Gastroesophageal sphincter (tissue), 3 donors: ENCODE measurements at regions not wholly inside any gene's neighbourhood (a gene's known extent, or its start where the extent isn't known, plus 50 kb on each side); places are given as distances from the start of the nearest gene placed in this dataset.

Source experiments
- POLR2AphosphoS5 ChIP-seq: sonication (generic); formaldehyde crosslinking; IDR thresholded peaks from one replicate; pipeline ENCODE4 v1.6.1; 2017; ENCODE audit warnings: antibody characterized with exemption
- TF ChIP-seq, protein P1 (sequence below), 4 experiments: fragments of 200-600 bp in 2 of 4; fragments of 450-650 bp in 2 of 4; sonication (generic) in 1 of 4; IDR thresholded peaks; one replicate each; pipeline ENCODE4 v1.5.1; 2017 to 2019; ENCODE audit warnings: antibody characterized with exemption in 4 of 4, mild to moderate bottlenecking in 2 of 4, moderate library complexity in 2 of 4

DNA sequence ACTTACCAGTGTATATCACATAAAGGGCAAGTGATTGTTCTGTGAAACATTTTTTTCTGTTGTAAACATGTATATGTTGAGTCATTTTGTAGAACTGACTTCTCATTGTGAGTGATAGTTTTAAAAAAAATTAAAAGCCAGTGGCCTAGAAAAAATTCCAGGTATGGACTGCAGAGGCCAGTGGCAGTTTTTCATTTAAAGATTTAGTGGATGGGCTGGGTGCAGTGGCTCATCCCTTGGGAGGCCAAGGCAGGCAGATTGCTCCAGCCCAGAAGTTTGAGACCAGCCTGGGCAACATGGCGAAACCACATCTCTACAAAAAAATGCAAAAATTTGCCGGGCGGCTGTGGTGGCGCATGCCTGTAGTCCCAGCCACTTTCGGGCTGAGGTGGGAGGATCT, 84.7 kb upstream of the MDM1 start:
- TF ChIP-seq, protein P1, sequence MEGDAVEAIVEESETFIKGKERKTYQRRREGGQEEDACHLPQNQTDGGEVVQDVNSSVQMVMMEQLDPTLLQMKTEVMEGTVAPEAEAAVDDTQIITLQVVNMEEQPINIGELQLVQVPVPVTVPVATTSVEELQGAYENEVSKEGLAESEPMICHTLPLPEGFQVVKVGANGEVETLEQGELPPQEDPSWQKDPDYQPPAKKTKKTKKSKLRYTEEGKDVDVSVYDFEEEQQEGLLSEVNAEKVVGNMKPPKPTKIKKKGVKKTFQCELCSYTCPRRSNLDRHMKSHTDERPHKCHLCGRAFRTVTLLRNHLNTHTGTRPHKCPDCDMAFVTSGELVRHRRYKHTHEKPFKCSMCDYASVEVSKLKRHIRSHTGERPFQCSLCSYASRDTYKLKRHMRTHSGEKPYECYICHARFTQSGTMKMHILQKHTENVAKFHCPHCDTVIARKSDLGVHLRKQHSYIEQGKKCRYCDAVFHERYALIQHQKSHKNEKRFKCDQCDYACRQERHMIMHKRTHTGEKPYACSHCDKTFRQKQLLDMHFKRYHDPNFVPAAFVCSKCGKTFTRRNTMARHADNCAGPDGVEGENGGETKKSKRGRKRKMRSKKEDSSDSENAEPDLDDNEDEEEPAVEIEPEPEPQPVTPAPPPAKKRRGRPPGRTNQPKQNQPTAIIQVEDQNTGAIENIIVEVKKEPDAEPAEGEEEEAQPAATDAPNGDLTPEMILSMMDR (IDR thresholded peaks at IDR 0.05): no peak
- no peak for TF ChIP-seq POLR2AphosphoS5
